Midbrain (tissue), 1 donor: ENCODE measurements at regions not wholly inside any gene's neighbourhood (a gene's known extent, or its start where the extent isn't known, plus 50 kb on each side); places are given as distances from the start of the nearest gene placed in this dataset.

Experiments used
- DNase-seq: peaks from one replicate; lab custom pipeline; 2025; lab: John Stamatoyannopoulos, UW

- DNase-seq: no peak
Measured at GRCh38 chr2:134173338-134174016, 80.4 kb upstream of the MGAT5 start.

DNA sequence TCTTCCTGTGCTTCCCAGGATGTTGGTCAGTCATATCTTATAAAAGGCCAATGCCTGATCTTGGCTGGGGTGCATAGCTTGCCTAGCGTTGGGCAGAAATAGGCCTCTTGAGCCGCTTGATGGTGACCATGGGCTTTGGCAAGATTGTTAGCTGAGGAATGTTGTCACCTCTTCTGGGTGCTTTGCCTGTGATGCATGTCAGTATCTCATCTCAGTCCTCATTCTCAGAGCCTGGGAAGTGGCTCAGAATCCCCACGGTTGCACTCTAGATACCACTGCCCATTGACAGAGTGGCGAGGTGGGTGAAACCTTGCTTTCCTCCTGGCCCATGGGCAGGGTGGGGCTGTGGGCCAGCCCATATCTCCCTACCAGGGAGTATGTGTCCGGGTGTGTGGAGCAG, 79.2 kb upstream of the MGAT5 start:
- no peak for DNase-seq

DNA sequence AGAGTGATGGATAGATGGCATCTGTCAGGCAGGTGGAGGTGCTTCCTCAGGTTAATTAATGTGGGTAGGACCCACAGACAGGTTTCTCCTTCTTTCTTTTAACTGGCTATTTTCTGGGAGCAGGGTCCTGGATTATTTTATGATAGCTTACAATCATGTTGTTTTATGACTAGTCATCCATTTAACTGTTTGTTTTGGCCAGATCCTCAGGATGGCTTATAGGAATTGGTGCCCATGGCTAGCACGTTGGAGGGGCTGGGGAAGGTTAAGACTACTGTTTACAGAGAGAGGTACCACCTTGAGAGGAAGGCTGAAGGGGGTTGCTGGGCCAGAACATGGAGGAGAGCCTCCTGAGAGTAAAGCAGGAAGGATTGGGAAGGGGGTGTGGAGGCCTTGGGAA, 78.0 kb upstream of the MGAT5 start:
- DNase-seq: no peak

GRCh38 chr2:134177351-134177931, 76.4 kb upstream of the MGAT5 start:
- DNase-seq: no peak

DNA sequence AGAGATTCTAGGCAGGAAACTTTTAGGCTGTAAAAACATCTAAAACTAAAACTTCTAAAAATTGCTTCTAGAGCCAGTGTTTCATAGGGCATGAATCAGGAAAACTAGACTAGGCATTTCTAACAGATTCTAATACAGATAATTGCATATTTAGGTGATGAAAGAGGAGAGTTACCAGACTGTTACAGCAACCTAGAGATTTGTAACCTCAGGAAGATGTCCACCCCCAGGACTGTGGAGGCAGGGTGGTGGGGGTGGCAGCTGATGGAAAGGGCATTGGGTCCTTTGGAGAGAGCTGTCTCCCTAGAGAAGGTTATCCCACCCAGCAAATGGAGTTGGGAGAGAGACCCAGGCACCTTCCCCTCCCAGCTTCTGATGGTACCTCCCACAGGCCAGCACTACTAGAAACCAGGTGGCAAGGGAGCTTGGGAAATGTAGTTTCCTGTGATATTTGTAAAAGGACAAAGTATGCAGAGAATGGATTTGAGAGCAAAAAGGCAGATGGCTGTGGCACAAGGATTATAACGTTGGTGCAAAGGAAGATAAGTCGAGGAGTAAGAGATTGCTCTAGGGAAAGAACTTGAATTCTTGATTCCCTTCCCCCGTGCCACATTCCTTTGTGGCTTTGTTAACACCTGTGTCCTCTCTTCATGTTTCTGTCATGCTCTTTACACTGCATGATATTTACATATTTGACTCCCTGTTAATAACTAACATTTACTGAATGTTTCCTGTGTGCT, 75.6 kb upstream of the MGAT5 start:
- DNase-seq: no peak

- DNase-seq: no peak
Measured at GRCh38 chr2:134181219-134181618, 72.7 kb upstream of the MGAT5 start.

GRCh38 chr2:134183679-134184078, 70.2 kb upstream of the MGAT5 start:
- peak; percentile 27 for DNase-seq

DNA sequence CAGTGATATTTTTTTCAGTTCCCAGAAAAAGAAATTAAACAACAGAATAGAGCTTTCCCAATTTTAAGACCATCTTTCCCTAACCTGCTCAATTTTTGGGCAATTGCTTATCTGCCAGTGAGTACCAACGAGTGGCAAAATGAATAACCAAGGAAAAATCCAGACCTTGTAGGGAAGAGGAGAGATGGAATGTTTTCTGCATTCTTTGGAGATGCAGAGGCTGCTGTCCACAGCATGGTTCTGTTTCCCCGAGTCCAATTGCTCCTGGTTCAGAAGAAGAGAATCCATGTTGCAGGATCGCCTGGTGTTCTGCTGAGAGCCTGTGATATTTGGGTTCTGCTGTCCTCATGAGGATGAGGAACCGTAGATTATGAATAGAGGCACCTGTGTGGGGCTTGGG, 68.2 kb upstream of the MGAT5 start:
- DNase-seq: no peak

DNA sequence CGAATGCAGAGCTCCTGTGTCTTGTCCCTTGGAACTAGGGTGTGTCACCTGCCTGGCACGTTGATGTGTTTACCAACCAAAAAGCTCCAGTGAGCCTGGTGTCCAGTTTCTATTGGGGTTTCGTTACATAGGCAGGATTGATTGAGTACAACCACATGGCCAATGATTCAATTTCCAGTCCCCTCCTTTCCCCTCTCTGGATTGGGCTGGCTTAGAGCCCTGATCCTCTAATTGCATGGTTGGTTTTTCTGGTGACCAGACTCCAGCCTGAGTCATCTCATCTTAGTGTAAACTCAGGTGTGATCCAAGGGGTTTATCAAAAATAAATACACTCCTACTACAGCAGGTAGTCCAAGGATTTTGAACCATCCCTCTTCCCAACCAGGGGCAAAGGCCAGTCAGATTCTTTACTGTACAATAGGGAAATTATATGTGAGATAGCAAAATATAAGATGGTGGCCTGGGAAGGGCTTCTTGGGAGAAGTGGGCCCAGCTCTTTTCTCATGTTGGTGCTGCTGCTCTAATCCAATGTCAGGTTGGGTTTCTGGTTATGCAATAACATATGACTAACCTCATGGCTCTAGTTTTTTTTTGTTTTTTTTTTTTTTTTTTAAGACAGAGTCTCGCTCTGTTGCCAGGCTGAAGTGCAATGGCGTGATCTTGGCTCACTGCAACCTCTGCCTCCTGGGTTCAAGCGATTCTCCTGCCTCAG, 64.7 kb upstream of the MGAT5 start:
- no peak for DNase-seq

GRCh38 chr2:134190062-134190806, 63.6 kb upstream of the MGAT5 start:
- DNase-seq: peak; percentile 21

- peak; percentile 43 for DNase-seq
Measured at GRCh38 chr2:134190807-134191203, 63.1 kb upstream of the MGAT5 start.

DNA sequence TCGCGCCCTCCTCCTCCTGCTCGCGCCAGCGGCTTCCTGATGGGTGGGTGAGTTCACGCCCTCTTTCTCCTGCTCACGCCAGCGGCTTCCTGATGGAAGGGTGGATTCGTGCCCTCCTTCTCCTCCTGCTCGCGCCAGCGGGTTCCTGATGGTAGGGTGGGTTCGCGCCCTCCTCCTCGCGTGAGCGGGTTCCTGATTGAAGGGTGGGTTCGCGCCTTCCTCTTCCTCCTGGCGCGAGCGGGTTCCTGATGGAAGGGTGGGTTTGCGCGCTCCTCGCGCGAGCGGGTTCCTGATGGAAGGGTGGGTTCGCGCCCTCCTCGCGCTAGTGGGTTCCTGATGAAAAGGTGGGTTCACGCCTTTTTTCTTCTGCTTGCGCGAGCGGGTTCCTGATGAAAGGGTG, 62.0 kb upstream of the MGAT5 start:
- DNase-seq: no peak

DNA sequence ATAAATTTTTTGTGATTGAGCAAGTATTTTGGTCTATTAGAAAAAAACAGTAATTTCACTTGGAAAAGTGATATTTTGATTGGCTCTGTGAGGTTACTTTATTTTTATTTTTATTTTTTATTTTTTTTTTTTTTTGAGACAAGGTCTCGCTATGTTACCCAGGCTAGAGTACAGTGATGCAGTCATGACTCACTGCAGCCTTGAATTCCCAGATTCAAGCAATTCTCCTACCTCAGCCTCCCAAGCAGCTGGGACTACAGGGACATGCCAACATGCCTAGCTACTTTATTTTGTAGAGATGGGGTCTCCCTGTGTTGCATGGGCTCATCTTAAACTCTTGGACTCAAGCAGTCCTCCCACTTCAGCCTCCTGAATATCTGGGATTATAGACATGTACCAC, 60.9 kb upstream of the MGAT5 start:
- no peak for DNase-seq

GRCh38 chr2:134194519-134194918, 59.4 kb upstream of the MGAT5 start:
- DNase-seq: no peak

- no peak for DNase-seq
Measured at GRCh38 chr2:134195341-134195740, 58.5 kb upstream of the MGAT5 start.

DNA sequence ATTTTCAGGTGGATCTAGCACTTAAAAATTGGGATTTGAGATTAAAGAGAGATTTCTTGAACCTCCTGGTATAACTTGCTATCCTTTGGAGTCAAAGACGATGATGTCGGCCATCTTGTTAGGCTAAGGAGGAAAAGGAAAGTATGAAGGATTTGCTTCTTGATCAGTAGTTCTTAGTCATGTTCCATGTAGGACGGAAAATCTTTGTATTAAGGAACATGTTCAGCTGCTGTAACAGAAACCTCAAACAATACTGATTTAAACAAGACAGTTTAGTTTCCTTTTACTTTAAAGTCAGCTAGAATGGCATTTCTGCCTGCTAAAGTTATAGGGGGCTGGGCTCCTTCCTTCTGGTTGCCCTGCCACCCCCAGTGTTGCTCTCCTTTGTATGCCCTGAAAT, 56.4 kb upstream of the MGAT5 start:
- DNase-seq: no peak

DNA sequence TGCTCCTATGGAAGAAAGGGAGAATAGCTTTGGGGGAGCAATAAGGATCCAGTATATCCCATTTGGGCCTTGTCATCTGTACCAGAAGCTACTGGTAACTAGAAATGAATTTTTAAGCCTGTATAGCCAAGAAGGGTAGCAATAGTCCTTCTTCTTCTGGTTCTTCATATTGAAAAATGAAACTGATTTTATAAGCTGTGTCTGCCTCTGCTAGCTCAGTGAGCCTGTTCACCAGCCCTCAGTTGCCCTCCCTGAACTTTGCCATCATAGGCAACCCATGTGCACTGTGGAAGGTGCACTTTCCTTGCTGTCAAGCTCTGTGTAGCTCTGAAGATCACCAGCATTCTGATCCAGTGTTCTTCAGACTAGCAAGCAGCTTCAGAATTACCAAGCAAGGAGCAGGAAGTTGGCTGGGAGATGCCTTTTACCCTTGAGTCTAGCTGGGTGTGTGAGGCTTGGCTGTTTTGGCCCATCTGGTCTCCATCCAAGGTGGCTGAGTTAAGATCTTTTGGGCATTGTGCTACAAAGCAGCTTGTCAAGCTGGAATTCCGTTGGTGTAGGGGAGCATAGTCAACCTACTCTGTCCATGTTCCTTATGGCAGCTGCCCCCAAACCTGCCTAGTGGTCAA, 55.8 kb upstream of the MGAT5 start:
- DNase-seq: no peak

- DNase-seq: no peak
Measured at GRCh38 chr2:134199123-134199522, 54.7 kb upstream of the MGAT5 start.

- DNase-seq: no peak
Measured at GRCh38 chr2:134200036-134200618, 53.7 kb upstream of the MGAT5 start.

DNA sequence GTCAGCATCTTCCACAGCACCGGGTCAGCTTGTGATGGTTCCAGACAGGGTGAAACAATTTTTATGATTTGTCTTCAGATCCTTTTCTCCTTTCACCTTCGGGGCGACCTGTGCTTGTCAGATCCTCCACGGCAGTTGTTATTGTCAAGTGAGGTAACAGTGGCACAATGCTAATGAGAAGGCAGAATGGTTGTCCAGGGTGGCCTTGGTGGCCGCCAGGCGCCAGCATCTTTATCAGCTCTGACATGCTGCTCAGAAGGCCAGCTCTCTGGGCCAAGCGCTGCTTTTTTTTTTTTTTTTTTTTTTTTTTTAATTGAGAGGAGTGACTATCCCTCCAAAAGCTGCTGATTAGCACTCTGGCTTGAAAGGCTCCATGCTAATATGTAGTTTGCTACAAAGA, 52.3 kb upstream of the MGAT5 start:
- DNase-seq: no peak

DNA sequence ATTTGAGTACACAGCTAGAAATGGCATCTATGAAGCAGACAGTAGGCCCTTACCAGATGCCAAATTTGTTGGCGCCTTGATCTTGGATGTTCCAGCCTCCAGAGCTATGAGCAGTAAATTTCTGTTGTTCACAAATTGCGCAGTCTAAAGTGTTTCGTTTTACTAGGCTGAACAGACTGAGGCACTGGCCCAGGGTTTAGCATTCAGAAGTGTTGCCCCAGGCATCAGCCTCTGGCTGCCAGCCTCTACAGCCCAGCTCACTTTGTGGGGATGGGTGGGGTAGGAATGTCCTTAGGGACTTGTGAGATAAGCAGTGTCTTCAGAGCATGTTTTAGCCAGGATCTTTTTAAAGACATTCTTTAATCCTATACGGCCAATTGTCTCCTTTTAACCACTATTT, 51.5 kb upstream of the MGAT5 start:
- DNase-seq: peak; percentile 5
